ENCODE measurements at regions not wholly inside any gene's neighbourhood (a gene's known extent, or its start where the extent isn't known, plus 50 kb on each side); places are given as distances from the start of the nearest gene placed in this dataset.

- Histone ChIP-seq H3K4me1 (peaks cover 0 to 8% (median 0%) of the 10 kb centered on the region in 6 donors), H3K27ac (no peak overlapping the region), H3K27me3 (replicated peaks in 1 of 7) (peaks cover 0 to 5% (median 0%) of the 10 kb centered on the region in 7 donors), H3K4me3 (no peak overlapping the region), H3K9me3 (no peaks in the 10 kb centered on the region), H3K36me3 (no peaks in the 10 kb centered on the region)
- WGBS, 5 donors, result 32 to 74% (median 69%) methylated on average over 2 of the region's 2 CpGs
- TF ChIP-seq POLR2A (IDR thresholded peaks at IDR 0.05) (no peak), CTCF (IDR thresholded peaks at IDR 0.05 in 8 of 11, conservative IDR thresholded peaks at IDR 0.05 in 3 of 11) (no peak), POLR2AphosphoS5 (IDR thresholded peaks at IDR 0.05) (no peak)
- intact Hi-C loops (cut with DNase I; ENCODE audit: low total_unique reads), result no loop called here
- no peak for DNase-seq
These were observed 318.7 kb upstream of the KLF12 start for GRCh38 chr13:74452881-74453280.

- TF ChIP-seq POLR2A (IDR thresholded peaks at IDR 0.05) (no peak), POLR2AphosphoS5 (IDR thresholded peaks at IDR 0.05) (no peak), CTCF (IDR thresholded peaks at IDR 0.05 in 8 of 11, conservative IDR thresholded peaks at IDR 0.05 in 3 of 11) (no peak)
- H3K9me3 ChIP-seq, result no peaks in the 10 kb centered on the region
- no peak overlapping the region for H3K4me3 ChIP-seq
- intact Hi-C loops (cut with DNase I; ENCODE audit: low total_unique reads), result no loop called here
- H3K27me3 ChIP-seq (replicated peaks in 1 of 7), result peaks cover 0 to 5% (median 0%) of the 10 kb centered on the region in 7 donors
- no peaks in the 10 kb centered on the region for H3K36me3 ChIP-seq
- H3K27ac ChIP-seq, result peak overlapping the region in 1 of 8 donors; percentile 23
- peaks cover 0 to 8% (median 0%) of the 10 kb centered on the region in 6 donors for H3K4me1 ChIP-seq
- WGBS, 5 donors, result 25 to 66% (median 56%) methylated on average over 2 of the region's 2 CpGs
- no peak for DNase-seq
These were observed 318.0 kb upstream of the KLF12 start for GRCh38 chr13:74452176-74452575.

GRCh38 chr13:74450964-74451363 is 316.8 kb upstream of the KLF12 start:
- Histone ChIP-seq H3K27ac (no peak overlapping the region), H3K9me3 (no peaks in the 10 kb centered on the region), H3K36me3 (no peaks in the 10 kb centered on the region), H3K4me3 (no peak overlapping the region), H3K4me1 (peaks cover 0 to 8% (median 0%) of the 10 kb centered on the region in 6 donors), H3K27me3 (replicated peaks in 1 of 7) (peaks cover 0 to 5% (median 0%) of the 10 kb centered on the region in 7 donors)
- TF ChIP-seq CTCF (IDR thresholded peaks at IDR 0.05 in 8 of 11, conservative IDR thresholded peaks at IDR 0.05 in 3 of 11) (no peak), POLR2A (IDR thresholded peaks at IDR 0.05) (no peak), POLR2AphosphoS5 (IDR thresholded peaks at IDR 0.05) (no peak)
- 17 to 59% (median 46%) methylated on average over 3 of the region's 3 CpGs for WGBS, 5 donors
- DNase-seq, result no peak
- intact Hi-C loops (cut with DNase I; ENCODE audit: low total_unique reads), result no loop called here

GRCh38 chr13:74450525-74450845 is 316.3 kb upstream of the KLF12 start:
- DNase-seq, result no peak
- Histone ChIP-seq H3K36me3 (no peaks in the 10 kb centered on the region), H3K27ac (no peak overlapping the region), H3K9me3 (no peaks in the 10 kb centered on the region), H3K27me3 (replicated peaks in 1 of 7) (peaks cover 0 to 5% (median 0%) of the 10 kb centered on the region in 7 donors), H3K4me1 (peaks cover 0 to 8% (median 0%) of the 10 kb centered on the region in 6 donors), H3K4me3 (no peak overlapping the region)
- intact Hi-C loops (cut with DNase I; ENCODE audit: low total_unique reads), result no loop called here
- 72 to 85% (median 79%) methylated on average over 3 of the region's 3 CpGs for WGBS, 5 donors
- TF ChIP-seq POLR2AphosphoS5 (IDR thresholded peaks at IDR 0.05), result no peak
- TF ChIP-seq POLR2A (IDR thresholded peaks at IDR 0.05), result no peak
- TF ChIP-seq CTCF (IDR thresholded peaks at IDR 0.05 in 8 of 11, conservative IDR thresholded peaks at IDR 0.05 in 3 of 11), result no peak

Measured in spleen (tissue), 11 donors.